HG03135 (cell line): ENCODE measurements at regions not wholly inside any gene's neighbourhood (a gene's known extent, or its start where the extent isn't known, plus 50 kb on each side); places are given as distances from the start of the nearest gene placed in this dataset.
"Not testable (repeated sequence)": the region's sequence is repeated elsewhere in the genome, so short reads cannot be mapped to it uniquely, and the experiment has no call there.

ENCODE experiments used
- ATAC-seq: cut with Tn5 transposase; IDR thresholded peaks from one replicate; pipeline ENCODE4 v1.9.1; 2021; ENCODE audit warnings: mild to moderate bottlenecking, moderate library complexity; ENCODE audit not compliant: unreplicated experiment

- ATAC-seq, result no peak
These were observed 170.1 kb downstream of the RPRM start for GRCh38 chr2:153308466-153308865.

- no peak for ATAC-seq
These were observed 171.3 kb downstream of the RPRM start for GRCh38 chr2:153307223-153307622.

GRCh38 chr2:153299809-153300208 is 178.8 kb downstream of the RPRM start:
- ATAC-seq, result no peak

GRCh38 chr2:153299217-153299616 is 179.3 kb downstream of the RPRM start:
- no peak for ATAC-seq

DNA sequence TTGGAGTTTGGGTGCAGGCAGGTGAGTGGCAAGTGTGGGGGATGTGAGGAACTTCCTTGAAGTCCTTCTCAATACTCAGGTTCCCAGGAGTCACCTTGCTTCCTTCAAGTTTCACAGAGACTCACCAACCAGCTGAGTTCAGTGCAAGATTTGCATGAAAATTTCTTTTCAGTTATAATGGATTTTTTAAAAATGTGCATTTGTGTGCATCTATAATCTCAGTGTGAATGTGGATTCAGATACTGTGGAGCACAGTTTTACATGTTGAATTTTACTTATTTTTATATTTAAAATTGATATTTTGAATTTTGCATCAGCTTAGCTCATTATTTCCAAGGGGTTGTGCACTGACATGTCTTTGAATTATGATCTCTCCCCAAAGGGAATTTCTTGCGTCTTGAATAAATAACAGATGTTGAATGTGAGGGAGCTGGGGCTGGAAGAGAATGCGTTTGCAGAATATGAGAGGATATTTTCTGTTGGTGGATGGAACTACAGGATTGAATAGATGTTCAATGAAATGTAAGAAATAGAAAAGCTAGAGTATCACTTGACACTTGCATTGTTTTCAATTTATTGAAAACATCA is 184.3 kb downstream of the RPRM start:
- no peak for ATAC-seq

DNA sequence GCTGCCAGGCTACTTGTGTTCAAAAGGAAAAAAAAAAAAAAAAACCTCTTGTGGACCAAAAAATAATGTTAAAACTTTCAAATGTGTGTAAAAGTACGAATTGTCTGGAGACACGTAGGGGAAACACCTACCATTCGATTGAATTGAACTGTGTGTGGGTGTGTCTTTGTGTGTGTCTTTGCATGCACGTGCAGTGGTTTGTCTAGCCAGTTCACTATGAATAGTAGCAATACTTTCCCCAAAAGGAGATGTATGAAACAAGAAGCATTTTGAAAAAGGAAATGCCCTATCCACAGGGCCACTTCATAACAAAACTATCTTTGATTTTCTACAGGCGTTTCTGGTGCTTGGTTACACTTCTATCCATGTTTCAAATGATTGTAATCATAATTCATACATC is 186.8 kb downstream of the RPRM start:
- ATAC-seq, result no peak

- no peak for ATAC-seq
These were observed 191.3 kb downstream of the RPRM start for GRCh38 chr2:153287109-153287801.

DNA sequence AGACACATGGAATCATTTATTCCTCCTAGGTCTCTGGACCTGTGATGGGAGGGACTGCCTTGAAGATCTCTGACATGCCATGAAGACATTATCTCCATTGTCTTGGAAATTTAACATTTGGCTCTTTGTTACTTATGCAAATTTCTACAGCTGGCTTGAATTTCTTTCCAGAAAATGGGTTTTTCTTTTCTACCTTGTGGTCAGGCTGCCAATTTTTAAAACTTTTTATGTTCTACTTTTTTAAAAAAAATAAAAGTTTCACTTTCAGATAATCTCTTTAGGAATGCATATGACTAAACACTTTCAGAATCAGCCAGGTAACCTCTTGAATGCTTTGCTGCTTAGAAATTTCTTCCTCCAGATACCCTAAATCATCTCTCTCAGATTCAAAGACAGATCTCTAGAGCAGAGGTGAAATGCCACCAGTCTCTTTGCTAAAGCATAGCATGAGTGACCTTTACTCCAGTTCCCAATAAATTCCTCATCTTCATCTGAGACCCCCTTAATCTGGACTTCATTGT is 209.6 kb downstream of the RPRM start:
- ATAC-seq, result no peak

GRCh38 chr2:153256876-153257275 is 221.7 kb downstream of the RPRM start:
- ATAC-seq, result not testable (repeated sequence)

DNA sequence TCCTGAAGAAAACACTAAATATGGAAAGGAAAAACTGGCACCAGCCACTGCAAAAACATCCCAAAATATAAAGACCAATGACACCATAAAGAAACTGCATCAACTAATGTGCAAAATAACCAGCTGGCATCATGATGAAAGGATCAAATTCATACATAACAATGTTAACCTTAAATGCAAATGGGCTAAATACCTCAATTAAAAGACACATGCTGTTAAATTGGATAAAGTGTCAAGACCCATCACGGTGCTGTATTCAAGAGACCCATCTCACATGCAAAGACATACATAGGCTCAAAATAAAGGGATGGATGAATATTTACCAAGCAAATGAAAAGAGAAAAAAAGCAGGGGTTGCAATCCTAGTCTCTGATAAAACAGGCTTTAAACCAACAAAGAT is 231.9 kb downstream of the RPRM start:
- not testable (repeated sequence) for ATAC-seq

- peak; percentile 90 for ATAC-seq
These were observed 243.0 kb downstream of the RPRM start for GRCh38 chr2:153235516-153235915.

GRCh38 chr2:153232464-153232863 is 246.1 kb downstream of the RPRM start:
- ATAC-seq, result no peak

GRCh38 chr2:153230977-153231376 is 247.6 kb downstream of the RPRM start:
- ATAC-seq, result no peak

DNA sequence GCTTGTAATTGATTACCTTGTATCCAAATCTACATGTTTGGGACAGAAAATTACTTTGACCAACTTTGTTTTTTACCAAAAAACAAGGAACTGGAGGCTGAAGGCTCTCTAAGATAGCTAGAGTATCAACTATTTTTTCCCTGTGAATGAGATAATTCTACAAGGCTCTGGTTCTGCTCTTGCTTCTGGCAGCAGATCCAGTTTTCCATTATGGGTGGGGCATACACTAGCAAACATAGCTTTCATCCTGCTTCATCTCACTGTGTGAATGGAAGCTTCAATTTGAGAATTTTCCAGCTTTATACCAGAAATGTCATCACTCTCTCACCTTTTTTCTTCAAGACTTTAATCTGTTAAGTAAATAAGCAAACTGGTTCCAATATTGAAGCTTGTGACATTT is 249.7 kb downstream of the RPRM start:
- no peak for ATAC-seq

DNA sequence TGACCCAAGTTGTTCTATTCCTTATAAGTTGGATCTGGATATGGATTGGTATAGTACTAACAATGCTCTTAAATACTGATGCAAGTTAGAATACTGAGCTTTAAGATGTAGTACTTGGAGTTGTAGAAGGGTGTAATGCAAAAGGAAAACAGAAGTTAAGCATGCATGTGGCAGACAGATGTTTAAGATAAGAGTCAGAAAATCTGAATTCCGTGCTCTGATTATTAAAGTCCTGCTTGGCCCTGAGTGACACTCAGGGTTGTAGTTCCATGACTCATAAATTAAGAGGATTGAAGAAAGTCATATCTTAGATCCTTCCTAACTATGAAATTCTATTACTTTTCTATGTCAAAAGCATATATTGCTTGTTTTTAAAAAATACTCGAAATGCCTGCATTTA is 250.6 kb downstream of the RPRM start:
- ATAC-seq, result no peak

DNA sequence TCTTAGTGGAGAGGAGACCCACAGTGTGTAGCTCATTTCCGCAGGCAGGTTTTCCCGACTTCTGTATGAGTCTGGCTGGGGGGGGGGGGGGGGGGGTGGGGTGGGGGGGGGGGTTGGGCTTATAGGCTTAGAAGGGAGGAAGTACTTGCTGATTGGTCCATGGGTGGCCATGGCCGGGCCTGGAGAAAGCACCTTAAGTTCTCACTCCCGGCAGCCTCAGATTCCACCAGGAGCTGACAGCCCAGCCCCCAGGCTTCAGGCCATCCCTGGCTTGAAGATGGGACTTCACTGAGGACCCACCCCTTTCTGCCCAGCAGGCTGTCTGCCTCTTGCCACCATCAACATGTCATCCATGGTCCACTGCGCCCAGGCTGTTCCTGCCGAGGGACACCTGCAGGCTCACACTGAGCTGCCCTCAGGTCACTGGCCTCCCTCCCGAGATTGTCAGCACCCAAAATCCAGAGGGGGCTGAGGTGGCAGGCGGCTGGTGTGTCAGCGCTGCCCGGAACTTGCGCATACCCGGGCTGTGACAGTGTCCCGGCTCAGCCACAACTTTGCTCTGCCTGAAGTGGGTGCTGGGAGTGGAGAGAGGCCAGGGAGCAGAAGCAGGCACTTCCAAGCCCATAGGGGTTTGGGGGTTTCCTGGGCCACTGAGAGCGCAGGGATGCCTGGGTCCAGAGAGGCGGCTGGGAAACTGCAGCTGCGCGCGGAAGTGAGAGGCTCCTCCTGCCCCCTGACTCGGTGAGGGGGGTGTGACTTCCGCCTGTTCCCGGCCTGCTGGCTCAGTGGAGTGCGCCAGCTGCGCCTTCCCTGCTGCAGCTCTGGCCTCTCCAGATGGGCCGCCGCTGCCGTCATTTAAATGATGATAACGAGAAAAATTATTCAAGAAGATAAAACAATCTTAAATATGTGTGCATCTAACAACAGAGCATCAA is 256.1 kb downstream of the RPRM start:
- ATAC-seq, result no peak

GRCh38 chr2:153221506-153221905 is 257.1 kb downstream of the RPRM start:
- no peak for ATAC-seq

DNA sequence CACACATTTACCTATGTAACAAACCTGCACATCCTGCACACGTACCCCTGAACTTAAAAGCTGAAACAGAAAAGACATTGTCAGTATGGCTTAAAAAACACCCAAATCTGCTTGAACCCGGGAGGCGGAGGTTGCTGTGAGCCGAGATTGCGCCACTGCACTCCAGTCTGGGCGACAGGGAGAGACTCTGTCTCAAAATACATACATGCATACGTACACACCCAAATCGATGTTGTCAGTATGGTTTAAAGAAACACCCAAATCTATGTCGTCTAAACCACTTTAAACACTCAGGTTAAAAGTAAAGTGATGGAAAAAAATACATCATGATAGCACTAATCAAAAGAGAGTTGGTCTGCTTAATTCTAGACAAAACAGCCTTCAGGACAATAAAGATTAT is 257.5 kb downstream of the RPRM start:
- ATAC-seq, result no peak

- no peak for ATAC-seq
These were observed 259.7 kb downstream of the RPRM start for GRCh38 chr2:153218851-153219250.

DNA sequence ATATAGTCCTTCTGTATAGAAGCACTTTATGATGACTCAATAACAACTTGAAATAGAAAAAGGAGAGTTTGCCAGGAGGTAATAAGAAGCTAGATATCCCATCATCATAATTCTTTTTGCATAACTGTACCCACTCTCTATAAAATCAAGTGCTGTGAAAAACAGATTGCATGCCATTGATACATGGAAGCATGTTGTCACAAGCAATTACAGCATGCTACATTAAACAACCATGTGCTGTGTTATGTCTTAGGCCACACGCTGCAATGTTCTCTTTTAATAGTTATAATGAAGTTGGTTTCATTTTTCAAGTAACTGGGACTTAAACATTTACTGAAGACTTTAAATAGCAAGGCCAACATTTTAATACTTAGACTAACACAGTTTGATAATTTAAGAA is 264.2 kb downstream of the RPRM start:
- no peak for ATAC-seq

DNA sequence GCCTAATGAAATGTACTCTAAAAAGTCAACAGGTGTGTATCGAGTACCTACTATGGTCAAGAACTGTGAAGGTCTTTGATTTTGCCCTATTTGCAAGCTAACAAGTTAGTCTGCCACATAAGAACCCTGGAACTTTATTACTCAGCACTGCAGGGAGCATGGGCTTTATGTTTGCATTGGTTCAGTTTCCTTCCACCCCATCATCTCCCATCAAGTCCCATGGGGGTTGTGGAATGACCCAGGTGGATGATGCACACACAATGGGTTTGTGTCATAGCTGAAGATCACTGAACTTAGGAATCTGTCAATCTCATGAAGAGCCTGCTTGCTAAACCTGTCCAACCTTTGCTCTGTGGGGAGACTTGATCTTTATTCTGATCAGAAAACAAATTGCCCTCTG is 265.5 kb downstream of the RPRM start:
- no peak for ATAC-seq
